Colonic mucosa (tissue), 4 donors: ENCODE measurements at regions not wholly inside any gene's neighbourhood (a gene's known extent, or its start where the extent isn't known, plus 50 kb on each side); places are given as distances from the start of the nearest gene placed in this dataset.

Experiments used
- DNase-seq: peaks from one replicate; pipeline ENCODE4 v3.0.0-alpha.2; 2020
- H3K27ac ChIP-seq: fragments of 200-600 bp; one replicate; pipeline ENCODE4 v1.8.0; 2021
- H3K27me3 ChIP-seq: fragments of 200-600 bp; one replicate; pipeline ENCODE4 v1.8.0; 2021
- H3K36me3 ChIP-seq: fragments of 200-600 bp; one replicate; pipeline ENCODE4 v1.8.0; 2021
- H3K4me1 ChIP-seq: fragments of 200-600 bp; one replicate; pipeline ENCODE4 v1.8.0; 2021; ENCODE audit warnings: mild to moderate bottlenecking
- H3K4me3 ChIP-seq: fragments of 200-600 bp; one replicate; pipeline ENCODE4 v1.8.0; 2021
- H3K9ac ChIP-seq, 2 donors: one replicate each; pipeline ENCODE4 v1.7.0; 2013; ENCODE audit warnings: control low read depth in 2 of 2, low read depth in 2 of 2, low read length in 2 of 2
- H3K9me3 ChIP-seq: fragments of 200-600 bp; one replicate; pipeline ENCODE4 v1.8.0; 2021
- intact Hi-C: fragments of 100-400 bp; cut with DNase I; formaldehyde crosslinking; loops from one replicate; pipeline ENCODE4 v1.14.1; 2022
- TF ChIP-seq, protein P1 (sequence below): fragments of 200-600 bp; IDR thresholded peaks from one replicate; pipeline ENCODE4 v1.8.0; 2022; ENCODE audit warnings: antibody characterized with exemption, mild to moderate bottlenecking
- donor health status: healthy.
- donor health status: DM: no; HTN: no; CAD: no.
- donor health status: DM: no; HTN: no; CAD: no.

DNA sequence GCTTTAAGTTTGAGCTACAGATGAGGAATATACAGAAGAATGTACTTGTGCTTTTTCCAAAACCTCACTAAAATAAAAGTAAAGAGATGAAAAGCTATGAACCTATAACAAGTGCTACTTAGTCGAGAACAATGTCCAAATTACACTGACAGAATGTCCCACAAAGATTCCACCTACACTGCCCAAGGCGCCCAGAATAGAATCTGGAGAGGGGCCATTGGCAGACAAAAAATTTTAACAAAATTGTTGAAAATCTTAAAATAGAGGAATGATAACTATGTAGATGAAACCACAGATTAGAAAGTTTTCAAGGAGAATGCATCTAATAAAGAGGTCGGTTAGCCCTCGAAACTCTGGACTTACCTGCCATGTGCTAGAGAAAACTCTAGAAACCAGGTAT, 235.3 kb downstream of the CETN3 start:
- DNase-seq = no peak
- Histone ChIP-seq H3K4me3 (no peak overlapping the region), H3K27me3 (no peaks in the 10 kb centered on the region), H3K27ac (no peak overlapping the region), H3K9ac (no peak overlapping the region), H3K9me3 (no peaks in the 10 kb centered on the region), H3K4me1 (no peaks in the 10 kb centered on the region), H3K36me3 (no peaks in the 10 kb centered on the region)
- intact Hi-C loops = loop anchor here (10.0 kb wide), 1 partner anchor 1299 kb away; no protein-coding TSS in a partner anchor
- TF ChIP-seq, protein P1, sequence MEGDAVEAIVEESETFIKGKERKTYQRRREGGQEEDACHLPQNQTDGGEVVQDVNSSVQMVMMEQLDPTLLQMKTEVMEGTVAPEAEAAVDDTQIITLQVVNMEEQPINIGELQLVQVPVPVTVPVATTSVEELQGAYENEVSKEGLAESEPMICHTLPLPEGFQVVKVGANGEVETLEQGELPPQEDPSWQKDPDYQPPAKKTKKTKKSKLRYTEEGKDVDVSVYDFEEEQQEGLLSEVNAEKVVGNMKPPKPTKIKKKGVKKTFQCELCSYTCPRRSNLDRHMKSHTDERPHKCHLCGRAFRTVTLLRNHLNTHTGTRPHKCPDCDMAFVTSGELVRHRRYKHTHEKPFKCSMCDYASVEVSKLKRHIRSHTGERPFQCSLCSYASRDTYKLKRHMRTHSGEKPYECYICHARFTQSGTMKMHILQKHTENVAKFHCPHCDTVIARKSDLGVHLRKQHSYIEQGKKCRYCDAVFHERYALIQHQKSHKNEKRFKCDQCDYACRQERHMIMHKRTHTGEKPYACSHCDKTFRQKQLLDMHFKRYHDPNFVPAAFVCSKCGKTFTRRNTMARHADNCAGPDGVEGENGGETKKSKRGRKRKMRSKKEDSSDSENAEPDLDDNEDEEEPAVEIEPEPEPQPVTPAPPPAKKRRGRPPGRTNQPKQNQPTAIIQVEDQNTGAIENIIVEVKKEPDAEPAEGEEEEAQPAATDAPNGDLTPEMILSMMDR = no peak

DNA sequence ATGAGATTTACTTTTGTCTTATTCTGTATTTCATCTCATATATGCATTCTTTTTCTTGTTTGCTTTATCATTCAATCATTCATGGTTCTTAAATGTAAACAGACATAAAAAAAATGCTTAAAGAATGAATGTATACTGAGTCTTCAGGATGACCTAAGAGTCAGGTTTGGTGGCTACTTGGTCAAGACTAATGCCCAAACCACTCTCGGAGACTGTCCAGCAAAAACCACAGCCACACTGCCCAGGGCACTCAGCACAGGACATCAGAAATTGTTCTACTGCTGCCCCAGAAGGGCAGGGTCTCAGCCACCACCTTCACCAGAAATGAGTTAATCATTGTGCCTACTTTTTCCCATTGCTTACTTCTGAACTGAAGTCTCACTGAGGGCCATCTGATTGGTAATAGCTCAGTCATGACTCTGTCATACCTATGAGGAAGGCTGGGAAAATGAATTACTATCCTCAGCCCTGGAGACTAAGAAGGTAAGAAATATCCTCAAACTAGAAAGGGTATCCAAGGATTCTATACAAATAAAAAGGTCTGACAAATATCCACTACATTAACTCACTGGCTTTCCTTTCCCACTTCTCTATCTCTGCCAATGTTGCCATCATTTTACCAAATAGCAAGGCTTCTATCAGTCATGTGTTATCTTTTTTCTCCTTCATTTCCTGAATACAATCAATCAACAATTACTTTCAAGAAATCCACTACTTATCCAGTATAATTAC, 236.1 kb downstream of the CETN3 start:
- DNase-seq = no peak
- intact Hi-C loops = loop anchor here (10.0 kb wide), 1 partner anchor 1299 kb away; no protein-coding TSS in a partner anchor
- Histone ChIP-seq H3K4me1 (no peaks in the 10 kb centered on the region), H3K27me3 (no peaks in the 10 kb centered on the region), H3K9ac (no peak overlapping the region), H3K27ac (no peak overlapping the region), H3K4me3 (no peak overlapping the region), H3K9me3 (no peaks in the 10 kb centered on the region), H3K36me3 (no peaks in the 10 kb centered on the region)
- TF ChIP-seq, protein P1 = no peak

DNA sequence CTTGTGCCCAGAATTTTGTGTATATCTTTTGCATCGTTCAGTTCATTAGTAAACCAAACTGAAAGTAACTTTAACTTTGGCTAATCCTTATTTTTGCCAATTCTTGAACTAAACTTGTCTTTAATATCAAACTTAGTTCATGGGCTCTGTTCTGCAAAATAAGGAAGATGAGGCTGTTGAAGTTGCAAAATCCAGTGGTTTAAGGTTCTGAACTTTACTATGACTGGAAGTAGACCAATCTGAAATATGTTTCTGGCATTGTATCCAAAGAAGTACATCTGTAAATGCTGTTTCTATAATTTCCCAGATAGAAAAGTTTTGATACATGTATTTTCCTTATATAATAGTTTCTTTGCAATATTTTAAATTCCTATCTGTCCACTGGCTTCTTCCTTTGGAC, 238.1 kb downstream of the CETN3 start:
- TF ChIP-seq, protein P1 = no peak
- no peaks in the 10 kb centered on the region for H3K9me3 ChIP-seq
- no peaks in the 10 kb centered on the region for H3K36me3 ChIP-seq
- intact Hi-C loops = loop anchor here (10.0 kb wide), 1 partner anchor 1297 kb away; no protein-coding TSS in a partner anchor
- no peak overlapping the region for H3K9ac ChIP-seq
- H3K4me3 ChIP-seq = no peak overlapping the region
- no peaks in the 10 kb centered on the region for H3K27me3 ChIP-seq
- H3K4me1 ChIP-seq = no peaks in the 10 kb centered on the region
- H3K27ac ChIP-seq = no peak overlapping the region
- DNase-seq = no peak

DNA sequence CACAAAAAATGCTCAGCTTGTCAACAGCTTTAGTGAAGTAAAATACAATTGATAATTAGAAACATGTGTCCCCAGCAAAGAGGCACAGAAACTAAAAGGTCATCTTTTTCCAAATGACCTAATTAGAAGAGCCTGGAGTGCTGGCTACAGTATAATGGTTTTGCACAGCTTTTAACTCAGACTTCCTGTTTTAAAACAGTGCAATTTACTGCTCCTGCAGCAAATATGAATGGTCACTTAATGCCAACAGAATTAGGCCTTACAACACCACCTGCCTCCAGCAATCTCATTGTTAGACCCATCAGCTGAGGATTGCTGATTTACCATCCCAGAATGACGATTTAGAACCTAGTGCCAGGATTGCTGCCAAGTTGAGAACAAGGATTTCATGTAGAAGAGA, 239.3 kb downstream of the CETN3 start:
- no peak overlapping the region for H3K4me3 ChIP-seq
- no peaks in the 10 kb centered on the region for H3K27me3 ChIP-seq
- TF ChIP-seq, protein P1 = no peak
- no peaks in the 10 kb centered on the region for H3K9me3 ChIP-seq
- no peaks in the 10 kb centered on the region for H3K36me3 ChIP-seq
- intact Hi-C loops = loop anchor here (10.0 kb wide), 1 partner anchor 1295 kb away; no protein-coding TSS in a partner anchor
- no peak overlapping the region for H3K27ac ChIP-seq
- H3K9ac ChIP-seq = no peak overlapping the region
- no peaks in the 10 kb centered on the region for H3K4me1 ChIP-seq
- no peak for DNase-seq

DNA sequence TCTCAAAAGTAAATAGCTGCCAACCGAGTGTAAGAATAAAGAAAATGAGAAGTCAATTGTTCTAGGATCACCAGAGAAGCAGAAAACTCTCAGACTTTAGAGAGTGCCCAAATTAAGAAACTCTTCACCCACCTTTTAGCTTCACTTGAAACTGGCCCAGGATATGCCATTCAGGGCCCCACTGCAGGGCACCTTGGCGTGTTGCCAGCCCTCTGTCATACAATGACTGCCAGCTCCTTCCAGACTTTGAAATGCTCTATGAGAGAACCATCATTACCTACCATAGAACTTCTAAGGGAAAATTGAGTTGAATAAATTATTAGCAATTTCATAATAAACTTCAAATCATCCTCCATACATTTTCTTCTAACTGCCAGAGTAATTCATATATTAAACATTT, 240.5 kb downstream of the CETN3 start:
- Histone ChIP-seq H3K4me3 (no peak overlapping the region), H3K4me1 (no peaks in the 10 kb centered on the region), H3K36me3 (no peaks in the 10 kb centered on the region), H3K9me3 (no peaks in the 10 kb centered on the region), H3K9ac (no peak overlapping the region), H3K27ac (no peak overlapping the region), H3K27me3 (no peaks in the 10 kb centered on the region)
- intact Hi-C loops = no loop called here
- TF ChIP-seq, protein P1 = no peak
- no peak for DNase-seq
